ENCODE measurements at regions not wholly inside any gene's neighbourhood (a gene's known extent, or its start where the extent isn't known, plus 50 kb on each side); places are given as distances from the start of the nearest gene placed in this dataset.
A peak's percentile ranks its signal among the peaks of the same experiment; 100 is the strongest.

GRCh38 chr20:6265204-6265904, 142.5 kb upstream of the FERMT1 start (continued):
- peak in 2 of 3 experiments; percentile 43 to 46; a peak in 3 of 4 replicates for TF ChIP-seq CTCF (IDR thresholded peaks at IDR 0.05; ENCODE audit: control extremely low read depth in 1 of 3, insufficient read depth in 1 of 3, low read depth in 1 of 3, low read length in 3 of 3)
- no peak for TF ChIP-seq CHD1 (IDR thresholded peaks at IDR 0.05; ENCODE audit: low read depth, low read length)
- no peak for TF ChIP-seq SP2 (IDR thresholded peaks at IDR 0.05; ENCODE audit: low read length)
